ENCODE measurements at regions not wholly inside any gene's neighbourhood (a gene's known extent, or its start where the extent isn't known, plus 50 kb on each side); places are given as distances from the start of the nearest gene placed in this dataset.

GRCh38 chr1:61531716-61532115 is 193.2 kb downstream of the TM2D1 start:
- DNase-seq (ENCODE audit: low spot score in 2 of 2) (no peak), FAIRE-seq (no peak)

- DNase-seq (ENCODE audit: low spot score in 2 of 2) (no peak), FAIRE-seq (no peak)
Observed at GRCh38 chr1:61523893-61524605, 200.9 kb downstream of the TM2D1 start.

- DNase-seq (ENCODE audit: low spot score in 2 of 2) (no peak), FAIRE-seq (no peak)
Observed at GRCh38 chr1:61523229-61523628, 201.7 kb downstream of the TM2D1 start.

- FAIRE-seq (peak; percentile 79), DNase-seq (ENCODE audit: low spot score in 2 of 2) (no peak)
Observed at GRCh38 chr1:61520401-61520800, 204.5 kb downstream of the TM2D1 start.

GRCh38 chr1:61519631-61520030 is 205.3 kb downstream of the TM2D1 start:
- FAIRE-seq (no peak), DNase-seq (ENCODE audit: low spot score in 2 of 2) (no peak)

- FAIRE-seq, result no peak
- DNase-seq (ENCODE audit: low spot score in 2 of 2), result no peak
Observed at GRCh38 chr1:61518670-61519400, 206.1 kb downstream of the TM2D1 start.

GRCh38 chr1:61517345-61517744 is 207.6 kb downstream of the TM2D1 start:
- FAIRE-seq (no peak), DNase-seq (ENCODE audit: low spot score in 2 of 2) (no peak)

GRCh38 chr1:61515096-61515495 is 209.8 kb downstream of the TM2D1 start:
- FAIRE-seq (no peak), DNase-seq (ENCODE audit: low spot score in 2 of 2) (no peak)

Data from frontal cortex (tissue), 3 donors.